Activated CD8-positive, alpha-beta memory T cell treated with anti-CD3 and anti-CD28 coated beads, Interleukin-2, amount 10 ng/mL, durations not matched to agents 7 days and 5 days (primary cell): ENCODE measurements at regions not wholly inside any gene's neighbourhood (a gene's known extent, or its start where the extent isn't known, plus 50 kb on each side); places are given as distances from the start of the nearest gene placed in this dataset.
A peak's percentile ranks its signal among the peaks of the same experiment; 100 is the strongest.

Source experiments
- ATAC-seq: fragments of 150-1000 bp; cut with Tn5 transposase; one replicate; pipeline ENCODE4 v1.10.0; 2021; ENCODE audit warnings: moderate library complexity
- CTCF ChIA-PET: fragments of 350-600 bp; sonication (Branson Sonifier 250); formaldehyde crosslinking; loops from one replicate; lab custom pipeline; 2021; ENCODE audit warnings: antibody characterized with exemption; lab: Charles Lee
- DNase-seq: peaks from one replicate; pipeline ENCODE4 v3.0.0-alpha.2; 2020
- H3K27ac Mint-ChIP-seq: one replicate; pipeline ENCODE4 v1.8.0; 2021; ENCODE audit warnings: mild to moderate bottlenecking, mixed read lengths
- H3K27me3 Mint-ChIP-seq: one replicate; pipeline ENCODE4 v1.8.0; 2021; ENCODE audit warnings: mixed read lengths
- H3K36me3 Mint-ChIP-seq: one replicate; pipeline ENCODE4 v1.8.0; 2021; ENCODE audit warnings: mild to moderate bottlenecking, mixed read lengths
- H3K4me1 Mint-ChIP-seq: one replicate; pipeline ENCODE4 v1.8.0; 2021; ENCODE audit warnings: mixed read lengths
- H3K4me3 Mint-ChIP-seq: one replicate; pipeline ENCODE4 v1.8.0; 2021; ENCODE audit warnings: mild to moderate bottlenecking, moderate library complexity, mixed read lengths
- H3K9me3 Mint-ChIP-seq: one replicate; pipeline ENCODE4 v1.8.0; 2022; ENCODE audit warnings: low read depth, mixed read lengths

DNA sequence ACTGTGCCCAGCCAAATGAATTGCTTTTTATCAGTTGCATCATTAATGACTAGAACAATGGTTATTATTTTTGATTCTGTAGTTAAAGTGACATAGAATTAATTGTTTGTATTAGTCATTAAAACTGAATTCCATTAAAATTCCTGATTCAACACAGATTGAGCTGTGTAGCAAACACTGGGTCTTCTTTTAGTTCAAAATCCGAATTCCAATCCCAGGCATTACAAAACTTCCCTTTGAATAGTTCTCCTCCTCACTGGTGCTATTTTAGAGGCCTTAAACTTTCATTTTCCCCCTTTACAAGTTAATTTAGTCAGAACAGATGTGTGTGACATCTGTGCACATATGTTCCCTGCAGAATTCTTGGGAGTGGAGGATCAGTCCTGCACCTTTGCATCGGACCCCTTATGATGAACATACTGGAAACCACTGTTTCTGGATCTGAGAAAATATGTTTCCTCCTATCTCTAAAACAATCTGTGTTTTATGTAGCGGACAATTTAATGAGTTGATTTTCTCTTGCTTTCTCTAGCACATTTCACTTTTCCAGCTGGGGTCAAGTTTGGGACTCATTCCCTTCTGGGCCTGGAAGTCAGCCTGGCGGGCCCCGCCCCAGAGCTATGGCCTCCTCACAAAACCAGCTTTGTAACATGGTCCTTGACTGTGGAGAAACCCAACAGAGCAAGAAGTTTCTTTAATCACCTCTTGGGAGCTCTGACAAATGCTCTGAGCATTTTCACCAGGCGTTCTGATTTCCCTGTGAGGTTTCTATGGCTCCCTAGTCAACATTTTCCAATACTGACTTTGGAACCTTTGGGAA lies 87.9 kb upstream of the MAMDC2 start:
- ATAC-seq (no peak), DNase-seq (no peak)
- no peak overlapping the region for H3K27ac Mint-ChIP-seq
- H3K9me3 Mint-ChIP-seq, result no peaks in the 10 kb centered on the region
- H3K36me3 Mint-ChIP-seq, result no peaks in the 10 kb centered on the region
- no peak overlapping the region for H3K4me3 Mint-ChIP-seq
- H3K4me1 Mint-ChIP-seq, result no peaks in the 10 kb centered on the region
- peaks cover 32% of the 10 kb centered on the region for H3K27me3 Mint-ChIP-seq
- CTCF ChIA-PET, result no interaction called here

GRCh38 chr9:69961843-69962242 lies 81.8 kb upstream of the MAMDC2 start:
- Mint-ChIP-seq H3K4me1 (no peaks in the 10 kb centered on the region), H3K4me3 (no peak overlapping the region), H3K27me3 (peaks cover 42% of the 10 kb centered on the region), H3K9me3 (no peaks in the 10 kb centered on the region), H3K36me3 (no peaks in the 10 kb centered on the region), H3K27ac (no peak overlapping the region)
- CTCF ChIA-PET, result interaction anchor here (1.0 kb wide), 2 partner anchors 9 to 152 kb away, joined by 3 read pairs; no protein-coding TSS in a partner anchor
- DNase-seq, result no peak
- no peak for ATAC-seq

GRCh38 chr9:69963803-69964202 lies 79.8 kb upstream of the MAMDC2 start:
- Mint-ChIP-seq H3K27ac (no peak overlapping the region), H3K4me3 (no peak overlapping the region), H3K4me1 (no peaks in the 10 kb centered on the region), H3K36me3 (no peaks in the 10 kb centered on the region), H3K27me3 (peaks cover 42% of the 10 kb centered on the region), H3K9me3 (no peaks in the 10 kb centered on the region)
- CTCF ChIA-PET, result no interaction called here
- ATAC-seq (no peak), DNase-seq (no peak)

- no peak for DNase-seq
- H3K27me3 Mint-ChIP-seq, result peaks cover 36% of the 10 kb centered on the region
- no peak overlapping the region for H3K27ac Mint-ChIP-seq
- no peak overlapping the region for H3K4me3 Mint-ChIP-seq
- H3K36me3 Mint-ChIP-seq, result no peaks in the 10 kb centered on the region
- no peak for ATAC-seq
- CTCF ChIA-PET, result no interaction called here
- no peaks in the 10 kb centered on the region for H3K4me1 Mint-ChIP-seq
- H3K9me3 Mint-ChIP-seq, result no peaks in the 10 kb centered on the region
Observed at GRCh38 chr9:69964446-69964845, 79.2 kb upstream of the MAMDC2 start.

- Mint-ChIP-seq H3K4me1 (no peaks in the 10 kb centered on the region), H3K9me3 (no peaks in the 10 kb centered on the region), H3K27me3 (peaks cover 25% of the 10 kb centered on the region), H3K27ac (no peak overlapping the region), H3K4me3 (no peak overlapping the region), H3K36me3 (no peaks in the 10 kb centered on the region)
- CTCF ChIA-PET, result interaction anchor here (0.7 to 1.7 kb wide), 2 partner anchors 145 to 148 kb away, joined by 4 to 6 read pairs; no protein-coding TSS in a partner anchor
- no peak for DNase-seq
- ATAC-seq, result no peak
Observed at GRCh38 chr9:69965416-69966145, 78.1 kb upstream of the MAMDC2 start.

DNA sequence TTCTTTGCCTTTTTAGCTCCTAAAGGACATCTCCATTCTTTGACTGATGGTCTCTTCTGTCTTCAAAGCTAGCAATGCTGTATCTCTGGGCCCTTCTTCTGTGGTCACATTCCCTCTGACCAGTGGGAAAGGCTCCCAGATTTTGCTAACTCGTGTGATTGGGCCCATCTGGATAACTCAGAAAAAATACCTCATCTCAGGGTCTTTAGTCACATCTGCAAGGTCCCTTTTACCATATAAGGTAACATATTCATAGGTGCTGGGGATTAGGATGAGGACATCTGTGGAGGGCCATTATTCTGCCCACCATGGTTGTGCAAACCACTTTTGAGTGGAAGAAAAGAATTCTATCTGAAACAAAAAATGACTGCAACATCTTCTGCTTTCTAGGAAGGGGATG lies 76.3 kb upstream of the MAMDC2 start:
- CTCF ChIA-PET, result no interaction called here
- DNase-seq (no peak), ATAC-seq (no peak)
- Mint-ChIP-seq H3K4me1 (no peaks in the 10 kb centered on the region), H3K9me3 (no peaks in the 10 kb centered on the region), H3K4me3 (no peak overlapping the region), H3K36me3 (no peaks in the 10 kb centered on the region), H3K27me3 (peaks cover 18% of the 10 kb centered on the region), H3K27ac (no peak overlapping the region)

GRCh38 chr9:69970001-69970533 lies 73.6 kb upstream of the MAMDC2 start:
- CTCF ChIA-PET, result interaction anchor here (1.6 to 7.6 kb wide), 3 partner anchors 138 to 632 kb away, joined by 4 to 74 read pairs (median 13); no protein-coding TSS in a partner anchor
- H3K4me3 Mint-ChIP-seq, result no peak overlapping the region

DNA sequence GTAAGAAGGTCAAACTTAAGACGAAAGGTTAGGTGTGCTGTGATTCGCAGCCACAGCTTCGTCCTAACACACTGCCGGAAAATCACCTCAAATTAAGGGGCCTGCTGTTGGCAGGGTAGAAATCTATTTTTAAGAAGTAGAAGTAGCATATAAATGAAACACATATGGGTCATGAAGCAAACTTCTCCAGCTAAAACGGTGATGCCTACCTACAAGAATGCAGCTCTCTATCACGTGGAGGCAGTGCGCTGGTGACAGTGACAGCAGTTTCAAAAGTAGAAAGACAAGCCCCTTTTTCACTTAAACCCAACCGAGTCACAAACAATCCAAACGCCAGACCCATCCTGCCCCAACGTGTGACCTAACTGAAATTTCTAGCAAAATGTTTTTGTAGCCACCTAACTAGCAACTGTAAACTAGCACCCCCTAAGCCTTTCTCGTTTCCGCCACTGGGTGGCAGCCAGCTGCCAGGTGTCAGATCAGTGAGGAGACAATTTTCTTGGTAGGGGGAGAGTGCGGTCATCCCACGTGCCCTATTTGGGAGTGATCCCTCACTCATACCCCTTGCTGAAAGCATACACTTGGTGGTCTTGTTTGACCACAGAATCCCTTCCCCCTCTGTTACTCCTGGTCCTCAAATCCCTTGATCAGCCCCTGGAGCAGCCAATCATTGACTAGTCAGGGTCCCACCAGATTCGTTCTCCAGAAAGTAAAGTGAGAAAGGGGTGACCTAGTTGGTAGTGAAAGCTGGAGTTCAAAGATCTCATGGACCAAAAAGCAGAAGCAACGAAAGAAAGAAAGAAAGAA lies 71.8 kb upstream of the MAMDC2 start:
- peak; percentile 63 for DNase-seq
- no peaks in the 10 kb centered on the region for H3K36me3 Mint-ChIP-seq
- H3K27ac Mint-ChIP-seq, result no peak overlapping the region
- ATAC-seq, result no peak
- H3K4me3 Mint-ChIP-seq, result no peak overlapping the region
- peaks cover 9% of the 10 kb centered on the region for H3K27me3 Mint-ChIP-seq
- H3K9me3 Mint-ChIP-seq, result no peaks in the 10 kb centered on the region
- CTCF ChIA-PET, result interaction anchor here (0.5 to 7.6 kb wide), 10 partner anchors 9 to 631 kb away, joined by 3 to 74 read pairs (median 4); no protein-coding TSS in a partner anchor
- no peaks in the 10 kb centered on the region for H3K4me1 Mint-ChIP-seq

More at GRCh38 chr9:69970001-69970533, 73.6 kb upstream of the MAMDC2 start:
- no peak for DNase-seq
- Mint-ChIP-seq H3K36me3 (no peaks in the 10 kb centered on the region), H3K27me3 (peaks cover 8% of the 10 kb centered on the region), H3K27ac (no peak overlapping the region), H3K4me1 (no peaks in the 10 kb centered on the region), H3K9me3 (no peaks in the 10 kb centered on the region)
- ATAC-seq, result no peak

GRCh38 chr9:69975681-69976080 lies 68.0 kb upstream of the MAMDC2 start:
- no peak for ATAC-seq

DNA sequence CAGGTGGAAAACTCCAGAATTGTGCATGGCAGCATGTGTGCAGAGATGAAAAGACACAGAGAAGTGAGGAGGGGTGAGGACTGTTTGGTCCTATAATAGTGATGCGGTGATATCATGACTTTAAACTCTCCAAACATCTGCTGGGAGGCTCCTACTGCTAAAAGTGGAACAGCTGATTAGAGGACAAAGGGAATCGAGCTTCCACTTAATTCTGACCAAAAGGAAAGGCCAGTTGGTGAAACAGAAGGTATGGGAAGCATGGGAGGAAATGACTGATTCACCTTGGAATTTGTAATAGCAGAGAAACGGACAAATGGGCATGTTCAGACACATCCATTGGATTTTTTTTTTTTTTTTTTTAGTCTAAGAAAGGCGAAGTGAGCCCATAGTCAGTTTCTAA lies 67.5 kb upstream of the MAMDC2 start:
- Mint-ChIP-seq H3K9me3 (no peaks in the 10 kb centered on the region), H3K4me1 (no peaks in the 10 kb centered on the region), H3K36me3 (no peaks in the 10 kb centered on the region), H3K27me3 (peaks cover 9% of the 10 kb centered on the region), H3K27ac (no peak overlapping the region), H3K4me3 (no peak overlapping the region)
- DNase-seq (no peak), ATAC-seq (no peak)
- CTCF ChIA-PET, result interaction anchor here (0.9 to 7.6 kb wide), 2 partner anchors 9 to 136 kb away, joined by 3 to 74 read pairs; no protein-coding TSS in a partner anchor

More at GRCh38 chr9:69975681-69976080, 68.0 kb upstream of the MAMDC2 start:
- CTCF ChIA-PET, result interaction anchor here (0.9 to 7.6 kb wide), 2 partner anchors 9 to 136 kb away, joined by 3 to 74 read pairs; no protein-coding TSS in a partner anchor
- no peak overlapping the region for H3K27ac Mint-ChIP-seq
- H3K4me1 Mint-ChIP-seq, result no peaks in the 10 kb centered on the region
- no peak overlapping the region for H3K4me3 Mint-ChIP-seq
- H3K27me3 Mint-ChIP-seq, result peaks cover 9% of the 10 kb centered on the region
- H3K36me3 Mint-ChIP-seq, result no peaks in the 10 kb centered on the region
- H3K9me3 Mint-ChIP-seq, result no peaks in the 10 kb centered on the region
- no peak for DNase-seq

- no peak for DNase-seq
- H3K4me1 Mint-ChIP-seq, result no peaks in the 10 kb centered on the region
- CTCF ChIA-PET, result no interaction called here
- H3K36me3 Mint-ChIP-seq, result no peaks in the 10 kb centered on the region
- H3K9me3 Mint-ChIP-seq, result no peaks in the 10 kb centered on the region
- ATAC-seq, result no peak
- peaks cover 11% of the 10 kb centered on the region for H3K27me3 Mint-ChIP-seq
- no peak overlapping the region for H3K4me3 Mint-ChIP-seq
- no peak overlapping the region for H3K27ac Mint-ChIP-seq
Observed at GRCh38 chr9:69980041-69980440, 63.6 kb upstream of the MAMDC2 start.

GRCh38 chr9:69980591-69980990 lies 63.1 kb upstream of the MAMDC2 start:
- CTCF ChIA-PET, result interaction anchor here (1.5 kb wide), 1 partner anchor 9 kb away, joined by 6 read pairs; no protein-coding TSS in a partner anchor
- Mint-ChIP-seq H3K27ac (no peak overlapping the region), H3K27me3 (peaks cover 11% of the 10 kb centered on the region), H3K36me3 (no peaks in the 10 kb centered on the region), H3K9me3 (no peaks in the 10 kb centered on the region), H3K4me1 (no peaks in the 10 kb centered on the region), H3K4me3 (no peak overlapping the region)
- DNase-seq (no peak), ATAC-seq (no peak)
